Stimulated activated effector memory CD8-positive, alpha-beta T cell treated with anti-CD3 and anti-CD28 coated beads, Interleukin-12 subunit alpha, Interleukin-12 subunit beta, amount 100 ng/mL, for 72 hours (primary cell): ENCODE measurements at regions not wholly inside any gene's neighbourhood (a gene's known extent, or its start where the extent isn't known, plus 50 kb on each side); places are given as distances from the start of the nearest gene placed in this dataset.

Source experiments
- ATAC-seq: fragments of 150-1000 bp; cut with Tn5 transposase; 2 replicates; pipeline ENCODE4 v1.10.0; 2021
- DNase-seq, 2 donors: peaks; one replicate each; pipeline ENCODE4 v3.0.0; 2021 to 2022; ENCODE audit warnings: low spot score in 2 of 2
- H3K27ac Mint-ChIP-seq: one replicate; pipeline ENCODE4 v1.8.0; 2022; ENCODE audit warnings: mild to moderate bottlenecking, mixed read lengths
- H3K36me3 Mint-ChIP-seq: one replicate; pipeline ENCODE4 v1.8.0; 2022; ENCODE audit warnings: mild to moderate bottlenecking, mixed read lengths
- H3K4me1 Mint-ChIP-seq: one replicate; pipeline ENCODE4 v1.8.0; 2022; ENCODE audit warnings: mixed read lengths
- H3K4me3 Mint-ChIP-seq: one replicate; pipeline ENCODE4 v1.8.0; 2022; ENCODE audit warnings: mild to moderate bottlenecking, mixed read lengths
- H3K9me3 Mint-ChIP-seq: one replicate; pipeline ENCODE4 v1.8.0; 2022; ENCODE audit warnings: mixed read lengths

- ATAC-seq (no peak), DNase-seq (no peak)
- no peaks in the 10 kb centered on the region for H3K4me1 Mint-ChIP-seq
- H3K36me3 Mint-ChIP-seq = no peaks in the 10 kb centered on the region
- no peak overlapping the region for H3K4me3 Mint-ChIP-seq
- H3K9me3 Mint-ChIP-seq = peaks cover 5% of the 10 kb centered on the region
- no peak overlapping the region for H3K27ac Mint-ChIP-seq
These were observed 453.2 kb downstream of the TFAP2A start for GRCh38 chr6:9961646-9962045.

- DNase-seq = no peak
- Mint-ChIP-seq H3K4me3 (no peak overlapping the region), H3K36me3 (no peaks in the 10 kb centered on the region), H3K27ac (no peak overlapping the region), H3K4me1 (no peaks in the 10 kb centered on the region), H3K9me3 (peaks cover 8% of the 10 kb centered on the region)
- no peak for ATAC-seq
These were observed 457.6 kb downstream of the TFAP2A start for GRCh38 chr6:9957215-9957759.

GRCh38 chr6:9948678-9949077, 466.2 kb downstream of the TFAP2A start:
- DNase-seq = no peak
- ATAC-seq = no peak
- H3K4me1 Mint-ChIP-seq = no peaks in the 10 kb centered on the region
- H3K4me3 Mint-ChIP-seq = no peak overlapping the region
- no peak overlapping the region for H3K27ac Mint-ChIP-seq
- peaks cover 16% of the 10 kb centered on the region for H3K9me3 Mint-ChIP-seq
- no peaks in the 10 kb centered on the region for H3K36me3 Mint-ChIP-seq

- no peak overlapping the region for H3K27ac Mint-ChIP-seq
- DNase-seq = no peak
- H3K4me3 Mint-ChIP-seq = no peak overlapping the region
- no peaks in the 10 kb centered on the region for H3K4me1 Mint-ChIP-seq
- no peaks in the 10 kb centered on the region for H3K36me3 Mint-ChIP-seq
- no peak for ATAC-seq
- H3K9me3 Mint-ChIP-seq = peaks cover 16% of the 10 kb centered on the region
These were observed 470.9 kb downstream of the TFAP2A start for GRCh38 chr6:9943986-9944385.

GRCh38 chr6:9943026-9943425, 471.8 kb downstream of the TFAP2A start:
- Mint-ChIP-seq H3K4me1 (no peaks in the 10 kb centered on the region), H3K27ac (no peak overlapping the region), H3K36me3 (no peaks in the 10 kb centered on the region), H3K4me3 (no peak overlapping the region), H3K9me3 (peaks cover 16% of the 10 kb centered on the region)
- DNase-seq (no peak), ATAC-seq (no peak)

- H3K27ac Mint-ChIP-seq = no peak overlapping the region
- ATAC-seq (peak; percentile 24), DNase-seq (no peak)
- no peaks in the 10 kb centered on the region for H3K4me1 Mint-ChIP-seq
- no peaks in the 10 kb centered on the region for H3K36me3 Mint-ChIP-seq
- no peak overlapping the region for H3K4me3 Mint-ChIP-seq
- peaks cover 10% of the 10 kb centered on the region for H3K9me3 Mint-ChIP-seq
These were observed 472.7 kb downstream of the TFAP2A start for GRCh38 chr6:9942131-9942530.

GRCh38 chr6:9938801-9939200, 476.1 kb downstream of the TFAP2A start:
- no peak for DNase-seq
- Mint-ChIP-seq H3K27ac (no peak overlapping the region), H3K4me3 (no peak overlapping the region), H3K4me1 (no peaks in the 10 kb centered on the region), H3K36me3 (no peaks in the 10 kb centered on the region), H3K9me3 (peaks cover 5% of the 10 kb centered on the region)
- ATAC-seq = no peak

- Mint-ChIP-seq H3K4me3 (no peak overlapping the region), H3K4me1 (no peaks in the 10 kb centered on the region), H3K9me3 (peaks cover 5% of the 10 kb centered on the region), H3K27ac (no peak overlapping the region), H3K36me3 (no peaks in the 10 kb centered on the region)
- DNase-seq = no peak
- no peak for ATAC-seq
These were observed 477.7 kb downstream of the TFAP2A start for GRCh38 chr6:9937031-9937763.

- Mint-ChIP-seq H3K4me1 (no peaks in the 10 kb centered on the region), H3K4me3 (no peak overlapping the region), H3K27ac (no peak overlapping the region), H3K9me3 (peaks cover 4% of the 10 kb centered on the region), H3K36me3 (no peaks in the 10 kb centered on the region)
- DNase-seq = no peak
- ATAC-seq = no peak
These were observed 478.3 kb downstream of the TFAP2A start for GRCh38 chr6:9936551-9936950.

GRCh38 chr6:9933677-9934076, 481.2 kb downstream of the TFAP2A start:
- no peaks in the 10 kb centered on the region for H3K36me3 Mint-ChIP-seq
- ATAC-seq = no peak

GRCh38 chr6:9927275-9927674, 487.6 kb downstream of the TFAP2A start:
- no peaks in the 10 kb centered on the region for H3K4me1 Mint-ChIP-seq
- ATAC-seq = no peak

More at GRCh38 chr6:9933677-9934076, 481.2 kb downstream of the TFAP2A start:
- H3K9me3 Mint-ChIP-seq = no peaks in the 10 kb centered on the region
- no peaks in the 10 kb centered on the region for H3K4me1 Mint-ChIP-seq
- H3K4me3 Mint-ChIP-seq = no peak overlapping the region
- no peak for DNase-seq
- no peak overlapping the region for H3K27ac Mint-ChIP-seq

GRCh38 chr6:9924971-9925370, 489.9 kb downstream of the TFAP2A start:
- Mint-ChIP-seq H3K27ac (no peak overlapping the region), H3K4me3 (no peak overlapping the region), H3K4me1 (no peaks in the 10 kb centered on the region), H3K9me3 (peaks cover 16% of the 10 kb centered on the region), H3K36me3 (no peaks in the 10 kb centered on the region)
- no peak for DNase-seq
- no peak for ATAC-seq

More at GRCh38 chr6:9927275-9927674, 487.6 kb downstream of the TFAP2A start:
- DNase-seq = no peak
- Mint-ChIP-seq H3K36me3 (no peaks in the 10 kb centered on the region), H3K27ac (no peak overlapping the region), H3K9me3 (peaks cover 12% of the 10 kb centered on the region), H3K4me3 (no peak overlapping the region)

GRCh38 chr6:9921366-9921765, 493.5 kb downstream of the TFAP2A start:
- ATAC-seq (no peak), DNase-seq (no peak)
- Mint-ChIP-seq H3K4me1 (no peaks in the 10 kb centered on the region), H3K9me3 (peaks cover 14% of the 10 kb centered on the region), H3K36me3 (no peaks in the 10 kb centered on the region), H3K4me3 (no peak overlapping the region), H3K27ac (no peak overlapping the region)

- DNase-seq (no peak), ATAC-seq (no peak)
- Mint-ChIP-seq H3K27ac (no peak overlapping the region), H3K4me3 (no peak overlapping the region), H3K4me1 (no peaks in the 10 kb centered on the region), H3K9me3 (peaks cover 7% of the 10 kb centered on the region), H3K36me3 (no peaks in the 10 kb centered on the region)
These were observed 499.9 kb downstream of the TFAP2A start for GRCh38 chr6:9914951-9915350.

GRCh38 chr6:9901376-9901775, 513.5 kb downstream of the TFAP2A start:
- no peak for ATAC-seq
- Mint-ChIP-seq H3K27ac (no peak overlapping the region), H3K4me3 (no peak overlapping the region), H3K4me1 (no peaks in the 10 kb centered on the region), H3K36me3 (no peaks in the 10 kb centered on the region), H3K9me3 (no peaks in the 10 kb centered on the region)
- DNase-seq = no peak

- Mint-ChIP-seq H3K27ac (no peak overlapping the region), H3K4me1 (no peaks in the 10 kb centered on the region)
- no peak for ATAC-seq
These were observed 518.1 kb downstream of the TFAP2A start for GRCh38 chr6:9896806-9897205.

More at GRCh38 chr6:9896806-9897205, 518.1 kb downstream of the TFAP2A start:
- DNase-seq = no peak
- no peak overlapping the region for H3K4me3 Mint-ChIP-seq
- no peaks in the 10 kb centered on the region for H3K9me3 Mint-ChIP-seq
- H3K36me3 Mint-ChIP-seq = no peaks in the 10 kb centered on the region
